GM12872 (cell line): ENCODE measurements at regions not wholly inside any gene's neighbourhood (a gene's known extent, or its start where the extent isn't known, plus 50 kb on each side); places are given as distances from the start of the nearest gene placed in this dataset.

ENCODE experiments used
- CTCF ChIP-seq: IDR thresholded peaks from 3 replicates; pipeline ENCODE4 v1.5.1; 2011; ENCODE audit warnings: low read depth, mild to moderate bottlenecking, low read length, moderate library complexity; ENCODE audit not compliant: insufficient read depth

GRCh38 chr17:5913032-5913531 lies 157.1 kb upstream of the WSCD1 start:
- TF ChIP-seq CTCF = no peak

- TF ChIP-seq CTCF = no peak
These were observed 156.5 kb upstream of the WSCD1 start for GRCh38 chr17:5913641-5914040.

GRCh38 chr17:5915337-5915736 lies 154.8 kb upstream of the WSCD1 start:
- no peak for TF ChIP-seq CTCF

- TF ChIP-seq CTCF = no peak
These were observed 151.1 kb upstream of the WSCD1 start for GRCh38 chr17:5919089-5919488.

GRCh38 chr17:5921512-5922282 lies 148.5 kb upstream of the WSCD1 start:
- no peak for TF ChIP-seq CTCF

- TF ChIP-seq CTCF = no peak
These were observed 147.7 kb upstream of the WSCD1 start for GRCh38 chr17:5922476-5922875.

GRCh38 chr17:5929721-5930120 lies 140.5 kb upstream of the WSCD1 start:
- no peak for TF ChIP-seq CTCF

GRCh38 chr17:5931616-5932015 lies 138.6 kb upstream of the WSCD1 start:
- no peak for TF ChIP-seq CTCF
